GM10266 (cell line): ENCODE measurements at regions not wholly inside any gene's neighbourhood (a gene's known extent, or its start where the extent isn't known, plus 50 kb on each side); places are given as distances from the start of the nearest gene placed in this dataset.

Experiments
- DNase-seq: peaks from one replicate; pipeline ENCODE4 v3.0.0; 2012; ENCODE audit errors: extremely low spot score
- TF ChIP-seq, protein P1 (sequence below): IDR thresholded peaks from 2 replicates; pipeline ENCODE4 v1.5.1; 2012; ENCODE audit warnings: mild to moderate bottlenecking, low read depth; ENCODE audit not compliant: control insufficient read depth, insufficient read depth; ENCODE audit errors: missing control alignments

DNA sequence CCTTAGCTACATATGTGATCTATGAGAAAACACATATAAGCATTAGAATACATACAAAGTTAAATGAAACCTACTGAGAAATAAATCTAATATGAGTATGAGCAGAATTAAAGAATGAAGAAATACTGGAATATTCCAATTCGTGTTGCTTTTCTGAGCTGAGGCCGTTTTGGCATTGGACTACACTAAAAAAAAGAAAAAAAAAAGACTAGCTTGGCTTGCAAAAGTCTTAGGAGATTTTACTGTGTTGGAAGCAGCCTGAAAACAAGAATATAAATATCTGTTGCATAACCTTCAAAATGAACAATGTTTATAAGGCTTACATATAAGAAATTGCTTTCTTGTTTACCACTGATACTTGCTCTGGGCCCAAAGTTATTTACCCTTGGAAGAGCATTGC, 562.8 kb downstream of the TMEM182 start:
- TF ChIP-seq, protein P1, sequence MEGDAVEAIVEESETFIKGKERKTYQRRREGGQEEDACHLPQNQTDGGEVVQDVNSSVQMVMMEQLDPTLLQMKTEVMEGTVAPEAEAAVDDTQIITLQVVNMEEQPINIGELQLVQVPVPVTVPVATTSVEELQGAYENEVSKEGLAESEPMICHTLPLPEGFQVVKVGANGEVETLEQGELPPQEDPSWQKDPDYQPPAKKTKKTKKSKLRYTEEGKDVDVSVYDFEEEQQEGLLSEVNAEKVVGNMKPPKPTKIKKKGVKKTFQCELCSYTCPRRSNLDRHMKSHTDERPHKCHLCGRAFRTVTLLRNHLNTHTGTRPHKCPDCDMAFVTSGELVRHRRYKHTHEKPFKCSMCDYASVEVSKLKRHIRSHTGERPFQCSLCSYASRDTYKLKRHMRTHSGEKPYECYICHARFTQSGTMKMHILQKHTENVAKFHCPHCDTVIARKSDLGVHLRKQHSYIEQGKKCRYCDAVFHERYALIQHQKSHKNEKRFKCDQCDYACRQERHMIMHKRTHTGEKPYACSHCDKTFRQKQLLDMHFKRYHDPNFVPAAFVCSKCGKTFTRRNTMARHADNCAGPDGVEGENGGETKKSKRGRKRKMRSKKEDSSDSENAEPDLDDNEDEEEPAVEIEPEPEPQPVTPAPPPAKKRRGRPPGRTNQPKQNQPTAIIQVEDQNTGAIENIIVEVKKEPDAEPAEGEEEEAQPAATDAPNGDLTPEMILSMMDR, result no peak
- no peak for DNase-seq

DNA sequence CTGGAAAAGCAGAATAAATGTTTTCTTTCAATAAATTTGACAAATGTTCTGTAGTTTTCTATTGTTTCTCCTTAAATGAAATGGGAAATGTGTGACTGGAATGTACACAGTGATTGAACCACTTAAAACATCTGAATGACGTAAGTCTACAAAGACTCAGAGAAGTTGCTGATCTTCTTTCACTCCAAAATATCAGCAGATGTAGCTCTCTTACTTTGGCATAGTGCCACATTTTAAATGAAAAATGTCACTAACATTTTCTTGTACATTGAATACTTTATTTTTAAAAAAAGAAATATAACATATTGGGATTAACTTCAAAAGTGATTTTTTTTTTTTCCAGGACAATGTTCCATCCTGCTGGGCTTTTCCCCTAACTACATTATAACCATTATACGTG, 565.6 kb downstream of the TMEM182 start:
- DNase-seq, result no peak
- TF ChIP-seq, protein P1, result no peak

DNA sequence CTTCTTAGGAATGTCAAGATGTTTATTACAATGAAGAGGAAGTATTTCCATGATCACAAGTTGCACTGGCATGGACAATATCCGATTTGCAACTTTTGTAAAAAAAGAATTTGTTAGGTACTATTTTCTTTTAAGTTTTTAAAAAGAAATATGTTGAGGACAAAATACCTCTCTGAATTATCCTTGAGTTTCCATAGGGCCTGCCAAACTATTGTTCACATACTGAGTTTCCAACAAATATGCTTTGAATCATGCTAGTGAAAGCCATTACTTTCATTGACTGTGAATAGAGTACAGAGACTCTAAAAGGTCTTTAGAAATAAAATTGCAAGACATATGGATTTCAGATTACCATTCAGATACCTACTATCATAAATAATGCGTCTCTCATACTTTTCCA, 566.1 kb downstream of the TMEM182 start:
- TF ChIP-seq, protein P1, result no peak
- no peak for DNase-seq

DNA sequence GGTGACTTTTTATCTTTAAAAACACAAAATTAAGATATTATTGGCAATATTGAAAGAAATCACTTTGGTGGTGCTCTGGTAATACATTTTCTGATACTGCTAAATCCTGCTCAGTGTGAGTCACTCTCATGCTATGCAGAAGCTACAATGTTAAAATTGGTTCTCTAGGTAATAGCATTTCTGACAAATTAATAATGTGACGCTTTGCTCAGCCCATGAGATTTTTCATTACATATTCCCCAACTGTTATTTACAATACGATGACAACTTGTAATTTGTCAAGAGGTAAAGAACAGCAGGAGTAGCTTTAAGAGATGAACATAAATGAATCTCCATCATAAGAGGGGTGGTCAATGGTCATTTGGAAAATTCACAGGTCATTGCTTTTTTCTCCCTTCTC, 573.6 kb downstream of the TMEM182 start:
- TF ChIP-seq, protein P1, result no peak
- no peak for DNase-seq

DNA sequence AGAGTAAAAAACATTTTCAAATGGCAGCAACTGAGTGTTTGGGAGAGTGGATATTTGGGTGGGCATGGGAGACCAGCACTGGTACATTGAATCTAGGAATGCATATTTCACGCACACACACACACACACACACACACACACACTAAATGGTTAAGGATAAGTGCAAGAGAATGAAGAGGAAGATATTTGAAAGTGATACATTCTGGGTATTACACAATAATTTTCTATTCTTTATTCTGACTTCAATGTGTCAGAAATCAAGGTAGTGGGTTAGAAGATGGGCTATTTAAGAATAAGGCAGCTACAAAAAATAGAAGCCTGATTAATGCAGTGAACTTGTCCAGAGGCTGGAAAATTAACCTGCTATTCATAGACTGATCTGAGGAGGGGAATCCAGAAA, 577.0 kb downstream of the TMEM182 start:
- TF ChIP-seq, protein P1, result no peak
- no peak for DNase-seq

DNA sequence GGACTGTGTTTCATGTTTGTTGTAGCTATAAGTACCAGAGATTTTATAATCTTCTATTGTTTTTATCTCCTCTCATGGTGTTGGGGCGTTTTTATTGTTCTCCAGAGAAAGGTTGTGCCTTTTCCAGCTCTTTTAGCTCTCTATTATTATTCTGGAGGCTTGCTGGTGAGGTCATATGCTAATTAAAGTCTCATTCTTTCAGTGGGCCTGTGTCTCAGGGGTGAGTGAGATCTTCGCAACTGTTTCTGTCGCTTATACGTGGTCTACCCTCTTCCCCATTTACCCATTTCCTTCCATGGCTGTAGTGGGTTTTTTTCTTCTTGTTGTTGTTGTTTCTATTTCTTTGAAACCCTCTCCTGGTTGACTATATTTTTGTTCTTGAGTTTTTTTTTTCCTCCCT, 584.9 kb downstream of the TMEM182 start:
- no peak for DNase-seq

DNA sequence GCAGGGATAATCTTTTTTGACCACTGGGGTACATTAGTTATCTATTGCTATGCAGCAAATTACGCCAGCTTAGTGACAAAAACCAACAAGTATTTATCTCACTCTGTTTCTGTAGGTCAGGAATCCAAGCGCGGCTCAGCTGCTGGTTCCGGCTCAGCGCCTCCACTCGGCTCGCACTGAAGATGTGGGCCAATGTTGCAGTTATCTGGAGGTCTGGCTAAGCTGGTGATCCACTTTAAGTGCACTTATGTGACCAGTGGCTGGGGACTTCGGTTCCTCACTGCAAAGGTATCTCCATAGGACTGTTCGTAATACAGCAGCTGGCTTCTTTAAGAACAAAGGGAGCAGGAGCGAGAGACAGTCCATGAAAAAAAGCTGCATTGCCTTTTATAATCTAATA, 591.9 kb downstream of the TMEM182 start:
- DNase-seq, result no peak
- TF ChIP-seq, protein P1, result no peak

More for the DNA sequence above, 584.9 kb downstream of the TMEM182 start:
- TF ChIP-seq, protein P1, result no peak
